WERI-Rb-1 (cell line): ENCODE measurements at regions not wholly inside any gene's neighbourhood (a gene's known extent, or its start where the extent isn't known, plus 50 kb on each side); places are given as distances from the start of the nearest gene placed in this dataset.

Source experiments
- DNase-seq: peaks from one replicate; pipeline ENCODE4 v3.0.0-alpha.2; 2020
- H3K27ac ChIP-seq: fragments of 250-450 bp; sonication (Bioruptor Pico); 2 replicates; pipeline ENCODE4 v1.5.1; 2020; ENCODE audit warnings: mild to moderate bottlenecking, moderate library complexity
- H3K27me3 ChIP-seq: fragments of 250-450 bp; sonication (Bioruptor Pico); 2 replicates; pipeline ENCODE4 v1.5.1; 2021; ENCODE audit warnings: mild to moderate bottlenecking, low read depth, moderate library complexity; ENCODE audit not compliant: insufficient read depth, severe bottlenecking
- H3K36me3 ChIP-seq: fragments of 250-450 bp; sonication (Bioruptor Pico); 2 replicates; pipeline ENCODE4 v1.5.1; 2020; ENCODE audit warnings: mild to moderate bottlenecking, moderate library complexity
- H3K4me3 ChIP-seq: 2 replicates; pipeline ENCODE4 v1.5.1; 2011; ENCODE audit warnings: low read depth, mild to moderate bottlenecking, control low read depth, low read length
- H3K9me3 ChIP-seq: fragments of 250-450 bp; sonication (Bioruptor Pico); 2 replicates; pipeline ENCODE4 v1.5.1; 2021; ENCODE audit warnings: mild to moderate bottlenecking, moderate library complexity; ENCODE audit not compliant: severe bottlenecking
- TF ChIP-seq, protein P1 (sequence below): IDR thresholded peaks from 2 replicates; pipeline ENCODE4 v1.5.1; 2011; ENCODE audit warnings: low read depth, mild to moderate bottlenecking, control low read depth, inconsistent platforms, low read length

DNA sequence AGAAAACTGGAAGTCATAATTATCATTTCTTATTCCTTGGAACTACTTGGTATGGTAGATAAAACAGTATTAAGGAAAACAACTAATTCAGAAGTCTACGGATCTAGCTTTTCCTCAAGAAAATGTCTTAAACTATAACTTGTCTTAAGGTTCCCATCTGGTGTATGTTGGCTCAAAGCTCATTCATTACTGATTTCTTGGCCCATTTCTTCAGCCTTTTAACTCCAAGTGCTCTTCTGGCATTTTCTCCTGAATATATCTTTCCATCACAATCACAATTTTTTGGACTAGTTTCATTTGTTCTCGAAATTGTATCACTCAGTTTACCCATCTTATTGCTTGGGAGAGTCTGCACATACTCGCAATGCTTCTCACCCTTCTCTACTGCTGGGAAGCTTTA, 150.1 kb downstream of the C12orf50 start:
- Histone ChIP-seq H3K27ac (no peak overlapping the region), H3K27me3 (no peaks in the 10 kb centered on the region), H3K4me3 (no peak overlapping the region), H3K9me3 (no peaks in the 10 kb centered on the region), H3K36me3 (no peaks in the 10 kb centered on the region)
- DNase-seq, result no peak
- TF ChIP-seq, protein P1, sequence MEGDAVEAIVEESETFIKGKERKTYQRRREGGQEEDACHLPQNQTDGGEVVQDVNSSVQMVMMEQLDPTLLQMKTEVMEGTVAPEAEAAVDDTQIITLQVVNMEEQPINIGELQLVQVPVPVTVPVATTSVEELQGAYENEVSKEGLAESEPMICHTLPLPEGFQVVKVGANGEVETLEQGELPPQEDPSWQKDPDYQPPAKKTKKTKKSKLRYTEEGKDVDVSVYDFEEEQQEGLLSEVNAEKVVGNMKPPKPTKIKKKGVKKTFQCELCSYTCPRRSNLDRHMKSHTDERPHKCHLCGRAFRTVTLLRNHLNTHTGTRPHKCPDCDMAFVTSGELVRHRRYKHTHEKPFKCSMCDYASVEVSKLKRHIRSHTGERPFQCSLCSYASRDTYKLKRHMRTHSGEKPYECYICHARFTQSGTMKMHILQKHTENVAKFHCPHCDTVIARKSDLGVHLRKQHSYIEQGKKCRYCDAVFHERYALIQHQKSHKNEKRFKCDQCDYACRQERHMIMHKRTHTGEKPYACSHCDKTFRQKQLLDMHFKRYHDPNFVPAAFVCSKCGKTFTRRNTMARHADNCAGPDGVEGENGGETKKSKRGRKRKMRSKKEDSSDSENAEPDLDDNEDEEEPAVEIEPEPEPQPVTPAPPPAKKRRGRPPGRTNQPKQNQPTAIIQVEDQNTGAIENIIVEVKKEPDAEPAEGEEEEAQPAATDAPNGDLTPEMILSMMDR, result no peak

DNA sequence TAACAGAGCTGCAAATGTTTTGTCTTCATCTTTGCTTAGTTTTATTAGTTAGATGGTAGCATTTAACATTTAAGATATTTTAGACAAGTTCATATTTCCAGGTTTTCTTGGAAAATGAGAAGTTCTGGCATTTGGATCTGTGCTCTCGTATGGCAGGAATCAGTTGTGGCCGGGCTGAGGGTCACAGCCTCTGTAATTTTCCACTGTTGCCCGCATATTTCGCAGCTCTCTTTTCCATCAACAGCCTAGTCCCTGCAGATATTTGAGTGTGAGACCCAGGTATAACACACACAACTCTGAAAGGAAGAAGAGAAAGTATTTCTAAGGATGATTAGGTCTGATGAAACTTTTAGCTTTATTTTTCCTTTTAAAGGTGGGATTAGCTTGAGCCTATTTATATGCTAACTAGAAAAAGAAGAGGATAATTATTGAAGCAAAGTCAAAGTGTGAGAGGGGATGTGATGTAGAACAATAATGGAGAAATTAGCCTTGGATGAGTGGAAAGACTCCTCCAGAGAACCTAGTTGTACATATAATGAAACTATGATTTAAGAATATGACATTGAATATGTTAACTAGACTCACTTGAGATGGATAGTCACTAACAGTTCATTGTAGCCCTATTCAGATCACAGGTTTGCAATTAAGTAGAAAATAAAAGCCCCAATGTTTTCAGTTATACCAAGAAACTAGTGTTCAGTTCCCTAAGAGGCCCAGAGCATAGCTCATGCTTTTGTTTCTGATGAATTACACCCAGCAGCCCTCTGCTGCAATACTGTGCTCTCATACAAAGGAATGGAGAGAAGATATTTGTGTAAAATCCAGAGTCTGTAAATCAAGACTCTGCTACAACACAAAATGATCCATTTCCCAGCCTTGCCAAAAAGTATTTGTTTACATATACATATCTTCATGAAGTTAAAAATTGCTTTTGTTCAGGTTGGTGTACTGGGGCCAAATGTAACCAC, 158.4 kb downstream of the C12orf50 start:
- Histone ChIP-seq H3K9me3 (no peaks in the 10 kb centered on the region), H3K27ac (no peak overlapping the region), H3K27me3 (no peaks in the 10 kb centered on the region), H3K36me3 (no peaks in the 10 kb centered on the region), H3K4me3 (no peak overlapping the region)
- TF ChIP-seq, protein P1, result no peak
- no peak for DNase-seq

DNA sequence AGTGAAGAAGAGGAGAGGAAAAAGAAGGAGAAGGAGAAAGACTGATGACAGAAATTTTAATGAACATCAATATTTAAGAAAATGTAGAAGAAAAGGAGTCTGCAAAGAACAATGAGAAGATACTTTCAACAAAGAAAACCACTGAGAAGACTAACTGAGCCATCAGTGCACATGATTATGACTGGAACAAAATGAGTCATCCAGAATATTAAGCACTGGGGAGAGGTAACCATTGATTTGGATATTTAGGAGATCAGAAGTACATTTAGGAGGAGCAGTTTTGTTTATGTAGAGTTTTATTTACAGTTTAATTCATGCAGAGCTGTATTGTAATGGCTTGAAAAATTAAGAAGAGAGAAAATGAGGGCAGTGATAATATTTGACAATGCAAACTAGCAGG, 159.1 kb downstream of the C12orf50 start:
- no peak overlapping the region for H3K4me3 ChIP-seq
- H3K9me3 ChIP-seq, result no peaks in the 10 kb centered on the region
- TF ChIP-seq, protein P1, result no peak
- no peaks in the 10 kb centered on the region for H3K27me3 ChIP-seq
- no peak for DNase-seq
- H3K36me3 ChIP-seq, result no peaks in the 10 kb centered on the region
- H3K27ac ChIP-seq, result no peak overlapping the region

DNA sequence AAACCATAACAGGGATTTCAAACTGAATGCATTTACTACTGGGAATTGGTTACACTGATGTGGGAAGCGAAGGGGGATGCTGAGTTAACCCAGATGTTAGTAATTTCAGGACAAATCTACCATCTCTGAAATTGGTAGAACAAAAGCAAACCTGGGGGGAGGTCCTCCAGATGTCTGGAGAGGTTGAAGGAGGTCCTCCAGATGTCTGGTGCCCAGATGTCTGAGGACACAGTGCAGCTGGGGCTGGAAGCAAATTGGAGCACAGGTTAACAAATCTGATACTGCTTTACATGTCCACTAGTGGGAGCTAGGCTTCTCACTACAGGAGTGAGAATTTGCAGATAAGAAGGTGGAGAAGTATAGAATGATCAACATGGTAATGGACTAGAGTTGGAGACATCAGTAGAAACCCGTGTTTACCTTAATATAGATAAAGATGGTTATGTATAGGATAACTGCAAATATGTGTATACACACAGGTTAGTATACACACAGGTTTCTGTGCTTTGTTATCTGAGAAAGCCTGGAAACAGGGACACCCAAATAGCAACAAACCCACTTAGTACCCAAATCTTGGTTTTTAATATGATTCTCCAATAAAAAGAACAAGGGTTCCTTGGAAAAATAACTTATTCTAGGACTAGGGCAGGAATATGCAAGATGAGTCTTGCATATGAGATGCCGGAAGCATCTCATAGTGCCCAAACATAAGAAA, 162.5 kb downstream of the C12orf50 start:
- H3K4me3 ChIP-seq, result no peak overlapping the region
- TF ChIP-seq, protein P1, result peak; percentile 52

DNA sequence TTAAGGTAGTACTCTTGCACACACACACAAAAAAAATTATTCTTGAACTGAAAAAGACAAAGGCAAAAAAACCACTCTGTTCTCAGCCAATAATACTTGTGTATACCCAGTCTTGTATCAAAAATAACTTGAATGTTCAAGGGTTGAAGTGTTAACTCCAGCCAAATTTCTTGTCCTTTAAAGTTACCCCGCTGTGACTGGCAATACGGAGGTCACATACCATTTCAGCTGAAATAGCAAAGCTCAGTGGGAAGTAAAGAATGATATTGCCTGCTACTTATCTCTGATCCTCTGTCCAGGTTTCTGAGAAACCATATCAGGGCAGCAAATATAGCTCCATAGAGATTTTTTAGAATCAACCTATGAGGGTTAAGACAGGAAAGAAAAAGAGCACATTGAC, 167.4 kb downstream of the C12orf50 start:
- no peak overlapping the region for H3K27ac ChIP-seq

More for the DNA sequence above, 162.5 kb downstream of the C12orf50 start:
- Histone ChIP-seq H3K9me3 (no peaks in the 10 kb centered on the region), H3K27ac (no peak overlapping the region), H3K36me3 (no peaks in the 10 kb centered on the region), H3K27me3 (no peaks in the 10 kb centered on the region)
- DNase-seq, result no peak

More for the DNA sequence above, 167.4 kb downstream of the C12orf50 start:
- Histone ChIP-seq H3K4me3 (no peak overlapping the region), H3K36me3 (no peaks in the 10 kb centered on the region), H3K27me3 (no peaks in the 10 kb centered on the region), H3K9me3 (no peaks in the 10 kb centered on the region)
- no peak for DNase-seq
- TF ChIP-seq, protein P1, result no peak
